D721Med (cell line): ENCODE measurements at regions not wholly inside any gene's neighbourhood (a gene's known extent, or its start where the extent isn't known, plus 50 kb on each side); places are given as distances from the start of the nearest gene placed in this dataset.
A peak's percentile ranks its signal among the peaks of the same experiment; 100 is the strongest.

Experiments
- DNase-seq: peaks from one replicate; pipeline ENCODE4 v3.0.0; 2011; ENCODE audit warnings: low spot score; ENCODE audit not compliant: insufficient read length
- FAIRE-seq: peaks from 2 replicates; lab custom pipeline; 2011; peaks lifted over from hg19 to GRCh38; lab: Jason Lieb, UNC
- TF ChIP-seq, protein P1 (sequence below): IDR thresholded peaks from 2 replicates; pipeline ENCODE4 v1.5.1; 2012; ENCODE audit warnings: mild to moderate bottlenecking, control low read depth; ENCODE audit not compliant: insufficient read depth; ENCODE audit errors: missing control alignments

DNA sequence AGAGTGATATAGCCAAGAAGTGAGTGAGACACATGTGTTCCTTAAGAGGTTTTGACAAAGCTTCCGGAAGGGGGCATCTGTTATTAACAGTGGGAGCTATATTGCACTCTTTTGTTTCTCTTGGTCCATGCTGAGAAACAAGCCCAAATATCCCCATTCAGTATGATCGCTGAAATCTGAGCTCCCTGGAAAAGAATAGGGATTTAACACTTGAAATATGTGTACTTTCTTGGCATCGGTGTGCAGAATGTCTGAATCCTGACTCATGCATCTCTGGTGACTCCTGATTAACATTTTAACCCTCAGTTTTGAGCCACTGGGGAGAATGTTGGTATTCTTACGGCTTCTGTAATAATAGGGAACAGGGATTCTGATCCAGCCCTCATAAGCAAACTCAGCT is 448.1 kb downstream of the TSN start:
- TF ChIP-seq, protein P1, sequence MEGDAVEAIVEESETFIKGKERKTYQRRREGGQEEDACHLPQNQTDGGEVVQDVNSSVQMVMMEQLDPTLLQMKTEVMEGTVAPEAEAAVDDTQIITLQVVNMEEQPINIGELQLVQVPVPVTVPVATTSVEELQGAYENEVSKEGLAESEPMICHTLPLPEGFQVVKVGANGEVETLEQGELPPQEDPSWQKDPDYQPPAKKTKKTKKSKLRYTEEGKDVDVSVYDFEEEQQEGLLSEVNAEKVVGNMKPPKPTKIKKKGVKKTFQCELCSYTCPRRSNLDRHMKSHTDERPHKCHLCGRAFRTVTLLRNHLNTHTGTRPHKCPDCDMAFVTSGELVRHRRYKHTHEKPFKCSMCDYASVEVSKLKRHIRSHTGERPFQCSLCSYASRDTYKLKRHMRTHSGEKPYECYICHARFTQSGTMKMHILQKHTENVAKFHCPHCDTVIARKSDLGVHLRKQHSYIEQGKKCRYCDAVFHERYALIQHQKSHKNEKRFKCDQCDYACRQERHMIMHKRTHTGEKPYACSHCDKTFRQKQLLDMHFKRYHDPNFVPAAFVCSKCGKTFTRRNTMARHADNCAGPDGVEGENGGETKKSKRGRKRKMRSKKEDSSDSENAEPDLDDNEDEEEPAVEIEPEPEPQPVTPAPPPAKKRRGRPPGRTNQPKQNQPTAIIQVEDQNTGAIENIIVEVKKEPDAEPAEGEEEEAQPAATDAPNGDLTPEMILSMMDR = peak; percentile 25
- DNase-seq (no peak), FAIRE-seq (no peak)

DNA sequence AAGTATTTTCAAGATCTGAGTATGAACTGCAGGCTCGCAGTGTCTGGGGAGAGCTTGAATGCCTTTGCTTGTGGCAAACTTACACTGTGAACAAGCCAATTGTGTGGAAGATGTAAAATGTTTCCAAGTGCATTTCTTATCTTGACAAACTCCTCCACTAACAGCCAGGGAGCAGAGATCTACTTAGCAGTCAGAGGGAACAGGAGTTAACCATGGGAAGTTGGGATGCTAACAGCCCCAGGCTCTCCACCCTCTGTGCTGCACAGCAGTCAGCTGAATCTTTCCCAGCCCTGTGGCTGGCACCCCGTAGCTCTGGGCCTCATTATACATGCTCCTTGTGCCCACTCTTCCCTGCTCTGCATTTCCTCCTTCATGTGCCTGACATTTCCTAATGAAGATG is 450.2 kb downstream of the TSN start:
- TF ChIP-seq, protein P1 = no peak
- DNase-seq (no peak), FAIRE-seq (no peak)

DNA sequence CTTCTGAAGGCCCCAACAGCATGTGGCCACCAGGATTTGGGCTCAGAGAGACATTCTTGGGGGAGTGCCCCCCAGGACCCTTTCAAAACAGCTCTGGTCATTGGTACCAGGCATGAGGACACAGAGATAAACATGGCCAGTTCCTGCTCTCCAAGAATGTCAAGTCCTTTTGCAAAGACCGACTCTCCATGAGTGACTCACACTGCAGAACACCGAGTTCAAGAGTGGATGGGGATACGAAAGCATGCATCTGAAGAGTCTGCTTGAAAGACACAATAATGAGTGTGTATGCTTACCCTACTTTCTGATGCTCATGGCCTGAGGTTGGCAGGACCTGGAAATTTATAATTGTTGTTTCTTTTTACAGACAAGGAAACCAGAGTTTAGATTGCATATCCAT is 450.6 kb downstream of the TSN start:
- no peak for FAIRE-seq
- TF ChIP-seq, protein P1 = no peak

DNA sequence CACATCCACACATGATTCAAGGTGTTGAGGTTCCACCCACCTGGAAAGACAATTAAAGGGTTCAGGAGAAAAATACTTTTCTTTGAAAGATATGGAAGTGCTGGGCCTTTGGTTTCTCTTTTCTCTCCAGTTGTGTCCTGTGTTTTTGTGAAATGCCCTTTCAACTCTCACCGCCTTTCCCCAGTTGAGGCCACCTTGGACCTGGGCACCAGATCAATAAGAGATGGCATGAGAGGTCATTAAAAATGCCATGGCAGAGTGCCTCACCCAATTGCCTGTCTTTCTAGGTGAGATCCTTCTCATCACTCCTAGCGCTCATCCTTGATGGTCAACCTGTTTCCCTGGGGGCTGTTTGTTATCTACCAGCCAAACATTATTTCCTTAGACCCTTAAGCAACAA is 453.9 kb downstream of the TSN start:
- FAIRE-seq = no peak
- TF ChIP-seq, protein P1 = no peak
- DNase-seq = no peak

More for the DNA sequence above, 450.6 kb downstream of the TSN start:
- DNase-seq = no peak

DNA sequence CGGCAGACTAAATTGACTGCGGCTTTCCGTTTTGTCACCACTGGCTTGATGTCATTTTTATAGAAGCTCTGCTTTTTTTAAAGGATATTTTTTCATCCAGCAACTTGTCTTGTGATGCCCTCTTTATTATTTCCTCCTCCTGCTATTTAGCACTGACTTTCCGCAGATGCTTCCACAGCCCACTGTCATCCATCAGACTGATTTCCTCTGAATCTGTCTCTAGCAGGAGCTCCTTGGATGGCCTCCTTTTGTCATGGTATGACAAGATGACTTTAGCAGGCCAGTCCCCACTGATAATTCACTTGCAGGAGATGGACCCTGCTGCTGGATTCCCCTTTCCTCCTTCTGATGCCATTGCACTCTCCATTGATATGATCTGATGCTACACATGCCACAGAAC is 454.6 kb downstream of the TSN start:
- TF ChIP-seq, protein P1 = no peak
- DNase-seq = no peak
- no peak for FAIRE-seq

- FAIRE-seq (no peak), DNase-seq (no peak)
- TF ChIP-seq, protein P1 = no peak
Measured at GRCh38 chr2:122210898-122211856, 455.7 kb downstream of the TSN start.

DNA sequence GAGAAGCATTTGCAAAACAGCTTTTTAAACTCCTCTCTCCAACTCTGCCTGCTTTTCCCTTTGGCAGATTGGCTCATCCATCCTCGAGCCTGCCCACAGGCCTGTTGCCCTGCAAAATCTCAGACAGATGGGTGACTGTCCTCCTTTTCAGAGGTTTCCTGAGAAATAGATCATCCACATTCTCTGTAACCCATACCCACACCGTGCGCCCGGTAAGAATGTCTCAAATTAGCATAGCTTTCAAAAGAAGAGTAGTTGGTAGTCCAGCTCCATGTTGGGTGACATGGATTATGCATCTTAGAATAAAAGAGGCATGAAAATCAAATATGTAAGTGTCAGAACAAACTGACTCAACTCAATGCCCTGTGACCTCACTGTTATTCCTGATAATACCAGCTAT is 457.9 kb downstream of the TSN start:
- TF ChIP-seq, protein P1 = no peak
- DNase-seq (no peak), FAIRE-seq (no peak)
